AG04450 (cell line): ENCODE measurements at regions not wholly inside any gene's neighbourhood (a gene's known extent, or its start where the extent isn't known, plus 50 kb on each side); places are given as distances from the start of the nearest gene placed in this dataset.
"Not testable (repeated sequence)": the region's sequence is repeated elsewhere in the genome, so short reads cannot be mapped to it uniquely, and the experiment has no call there.

ENCODE experiments used
- CTCF ChIA-PET: fragments of 300-600, 350-600 bp; formaldehyde crosslinking; extraction: SDS; loops from one replicate; lab custom pipeline; 2022; ENCODE audit warnings: antibody characterized with exemption, inconsistent platforms; lab: Charles Lee
- POLR2A ChIA-PET: fragments of 350-600 bp; formaldehyde crosslinking; extraction: SDS; loops from one replicate; lab custom pipeline; 2021; ENCODE audit warnings: antibody characterized with exemption, inconsistent platforms; lab: Yijun Ruan, JAX
- DNase-seq: peaks from one replicate; pipeline ENCODE4 v3.0.0-alpha.2; 2011; ENCODE audit warnings: low read depth, low spot score
- H3K27ac ChIP-seq: one replicate; pipeline ENCODE4 v1.5.1; 2012; ENCODE audit warnings: low read depth, low read length, control low read depth
- H3K27me3 ChIP-seq: one replicate; pipeline ENCODE4 v1.6.0; 2012; ENCODE audit warnings: low read length; ENCODE audit not compliant: control insufficient read depth, insufficient read depth
- H3K4me3 ChIP-seq: 2 replicates; pipeline ENCODE4 v1.5.1; 2011; ENCODE audit warnings: mild to moderate bottlenecking, low read depth, low read length, control low read depth
- H3K9me3 ChIP-seq: 2 replicates; pipeline ENCODE4 v1.5.1; 2012; ENCODE audit warnings: low read length; ENCODE audit not compliant: control insufficient read depth, insufficient read depth
- CTCF ChIP-seq: IDR thresholded peaks from 2 replicates; pipeline ENCODE4 v1.5.1; 2011; ENCODE audit warnings: low read depth, low read length, control low read depth, inconsistent platforms

DNA sequence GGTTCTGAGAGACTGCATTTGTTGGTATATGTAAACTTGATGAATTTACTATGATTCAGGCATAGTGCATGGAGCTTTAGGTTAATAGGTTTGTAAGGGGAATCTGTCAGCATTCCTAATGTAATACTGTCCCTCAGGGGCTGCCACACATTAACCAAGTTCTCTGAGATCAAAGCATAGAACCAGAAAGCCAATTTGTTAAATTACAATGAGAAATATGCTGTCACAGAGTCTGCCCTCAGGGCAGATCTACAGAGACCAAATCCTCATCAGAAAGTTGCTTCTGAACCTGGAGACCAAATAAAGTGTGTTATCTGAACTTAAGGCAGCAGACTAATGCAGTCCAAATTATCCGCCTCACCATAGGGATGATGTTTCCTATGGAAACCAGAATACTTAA, 250.8 kb upstream of the HTR1E start:
- CTCF ChIA-PET = no interaction called here
- DNase-seq = no peak

GRCh38 chr6:86685230-86685797, 252.0 kb upstream of the HTR1E start:
- peaks cover 7% of the 10 kb centered on the region; the same call in 1 of the 2 replicates for H3K9me3 ChIP-seq
- no peak for DNase-seq
- no peak overlapping the region for H3K27ac ChIP-seq
- no peak for TF ChIP-seq CTCF
- H3K4me3 ChIP-seq = no peak overlapping the region
- ChIA-PET CTCF (no interaction called here), POLR2A (no interaction called here)
- no peaks in the 10 kb centered on the region for H3K27me3 ChIP-seq

More for the DNA sequence above, 250.8 kb upstream of the HTR1E start:
- Histone ChIP-seq H3K9me3 (peaks cover 4% of the 10 kb centered on the region; the same call in 1 of the 2 replicates), H3K27me3 (no peaks in the 10 kb centered on the region), H3K27ac (no peak overlapping the region), H3K4me3 (no peak overlapping the region)
- POLR2A ChIA-PET = no interaction called here
- TF ChIP-seq CTCF = no peak

- POLR2A ChIA-PET = no interaction called here
- H3K27me3 ChIP-seq = no peaks in the 10 kb centered on the region
- H3K4me3 ChIP-seq = no peak overlapping the region
- peaks cover 7% of the 10 kb centered on the region; the same call in 1 of the 2 replicates for H3K9me3 ChIP-seq
- CTCF ChIA-PET = interaction anchor here (0.7 kb wide), 1 partner anchor 172 kb away, joined by 3 read pairs; no protein-coding TSS in a partner anchor
- H3K27ac ChIP-seq = no peak overlapping the region
- TF ChIP-seq CTCF = no peak
- no peak for DNase-seq
Measured at GRCh38 chr6:86683132-86683908, 254.0 kb upstream of the HTR1E start.

GRCh38 chr6:86682297-86682696, 255.0 kb upstream of the HTR1E start:
- no peak for DNase-seq
- no peak for TF ChIP-seq CTCF
- ChIA-PET POLR2A (no interaction called here), CTCF (no interaction called here)
- Histone ChIP-seq H3K4me3 (no peak overlapping the region), H3K27ac (no peak overlapping the region), H3K9me3 (peaks cover 7% of the 10 kb centered on the region; the same call in 1 of the 2 replicates), H3K27me3 (no peaks in the 10 kb centered on the region)

DNA sequence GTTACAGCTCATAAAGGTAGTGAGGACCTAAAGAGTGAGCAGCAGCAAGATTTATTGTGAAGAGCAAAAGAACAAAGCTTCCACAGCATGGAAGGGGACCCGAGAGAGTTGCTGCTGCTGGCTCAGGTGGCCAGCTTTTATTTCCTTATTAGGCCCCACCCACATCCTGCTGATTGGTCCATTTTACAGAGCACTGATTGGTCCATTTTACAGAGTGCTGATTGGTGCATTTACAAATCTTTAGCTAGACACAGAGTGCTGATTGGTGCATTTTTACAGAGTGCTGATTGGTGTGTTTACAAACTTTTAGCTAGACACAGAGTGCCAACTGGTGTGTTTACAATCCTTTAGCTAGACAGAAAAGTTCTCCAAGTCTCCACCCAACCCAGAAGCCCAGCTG, 256.2 kb upstream of the HTR1E start:
- H3K4me3 ChIP-seq, H3K27me3 ChIP-seq, POLR2A ChIA-PET, H3K27ac ChIP-seq, H3K9me3 ChIP-seq, DNase-seq, CTCF ChIA-PET: not testable (repeated sequence)

- DNase-seq, H3K27me3 ChIP-seq, H3K4me3 ChIP-seq, CTCF ChIA-PET, H3K27ac ChIP-seq, POLR2A ChIA-PET: not testable (repeated sequence)
- H3K9me3 ChIP-seq = peaks cover 15% of the 10 kb centered on the region
Measured at GRCh38 chr6:86672125-86672524, 265.2 kb upstream of the HTR1E start.
